Neural progenitor cell (in vitro differentiated cells): ENCODE measurements at regions not wholly inside any gene's neighbourhood (a gene's known extent, or its start where the extent isn't known, plus 50 kb on each side); places are given as distances from the start of the nearest gene placed in this dataset.

Experiments
- DNase-seq: peaks from one replicate; pipeline ENCODE4 v3.0.0-alpha.2; 2016; ENCODE audit warnings: low spot score
- H2AFZ ChIP-seq: fragments of 200-600 bp; sonication (generic); replicated peaks from 2 replicates; pipeline ENCODE4 v1.6.1; 2016; ENCODE audit warnings: antibody characterized with exemption
- H3F3A ChIP-seq: fragments of 200-600 bp; sonication (generic); 2 replicates; pipeline ENCODE4 v1.6.1; 2016; ENCODE audit warnings: antibody characterized with exemption, low read depth
- H3K27ac ChIP-seq: fragments of 200-600 bp; sonication (generic); 2 replicates; pipeline ENCODE4 v1.5.1; 2016; ENCODE audit warnings: mild to moderate bottlenecking
- H3K27me3 ChIP-seq: fragments of 200-600 bp; sonication (generic); 2 replicates; pipeline ENCODE4 v1.6.1; 2016; ENCODE audit warnings: mild to moderate bottlenecking, moderate library complexity
- H3K36me3 ChIP-seq: fragments of 200-600 bp; sonication (generic); 2 replicates; pipeline ENCODE4 v1.5.1; 2016
- H3K4me1 ChIP-seq: fragments of 200-600 bp; sonication (generic); 2 replicates; pipeline ENCODE4 v1.6.1; 2016; ENCODE audit warnings: mixed run types
- H3K4me2 ChIP-seq: fragments of 200-600 bp; sonication (generic); 2 replicates; pipeline ENCODE4 v1.6.1; 2016
- H3K4me3 ChIP-seq: fragments of 200-600 bp; sonication (generic); 2 replicates; pipeline ENCODE4 v1.5.1; 2016
- H3K79me2 ChIP-seq: fragments of 200-600 bp; sonication (generic); 2 replicates; pipeline ENCODE4 v1.6.1; 2016; ENCODE audit warnings: low read depth
- H3K9ac ChIP-seq: fragments of 200-600 bp; sonication (generic); 2 replicates; pipeline ENCODE4 v1.6.1; 2016
- H3K9me3 ChIP-seq: fragments of 200-600 bp; sonication (generic); 2 replicates; pipeline ENCODE4 v1.5.1; 2016; ENCODE audit warnings: low read depth
- H4K20me1 ChIP-seq: fragments of 200-600 bp; sonication (generic); 2 replicates; pipeline ENCODE4 v1.6.1; 2016; ENCODE audit warnings: low read depth
- H3K27ac Mint-ChIP-seq: 3 replicates; pipeline ENCODE4 v1.8.0; 2021; ENCODE audit warnings: mixed read lengths
- H3K27me3 Mint-ChIP-seq: 2 replicates; pipeline ENCODE4 v1.8.0; 2022; ENCODE audit warnings: low read depth, mild to moderate bottlenecking, inconsistent platforms, moderate library complexity, mixed read lengths; ENCODE audit not compliant: insufficient read depth
- H3K36me3 Mint-ChIP-seq: 3 replicates; pipeline ENCODE4 v1.8.0; 2021; ENCODE audit warnings: mixed read lengths
- H3K4me1 Mint-ChIP-seq: 3 replicates; pipeline ENCODE4 v1.8.0; 2021; ENCODE audit warnings: mixed read lengths
- H3K4me3 Mint-ChIP-seq: 3 replicates; pipeline ENCODE4 v1.8.0; 2021; ENCODE audit warnings: mild to moderate bottlenecking, moderate library complexity, mixed read lengths
- H3K9me3 Mint-ChIP-seq: 3 replicates; pipeline ENCODE4 v1.8.0; 2020; ENCODE audit warnings: mixed read lengths
- CTCF ChIP-seq: fragments of 200-600 bp; sonication (generic); IDR thresholded peaks from 2 replicates; pipeline ENCODE4 v1.5.1; 2017; ENCODE audit warnings: antibody characterized with exemption, mild to moderate bottlenecking
- EZH2 ChIP-seq: fragments of 200-600 bp; sonication (generic); IDR thresholded peaks from 2 replicates; pipeline ENCODE4 v1.6.1; 2017; ENCODE audit warnings: antibody characterized with exemption, mild to moderate bottlenecking, moderate library complexity
- EZH2phosphoT487 ChIP-seq: fragments of 200-600 bp; sonication (generic); IDR thresholded peaks from 2 replicates; pipeline ENCODE4 v1.6.1; 2017; ENCODE audit warnings: antibody characterized with exemption

GRCh38 chr7:17016402-17017010 is 134.7 kb upstream of the AGR3 start:
- Mint-ChIP-seq H3K4me3 (no peak overlapping the region), H3K9me3 (no peaks in the 10 kb centered on the region), H3K4me1 (no peaks in the 10 kb centered on the region), H3K27ac (no peak overlapping the region), H3K36me3 (peaks cover 2% of the 10 kb centered on the region), H3K27me3 (no peaks in the 10 kb centered on the region)
- H3K79me2 ChIP-seq: no peaks in the 10 kb centered on the region
- no peaks in the 10 kb centered on the region for H4K20me1 ChIP-seq
- H3K4me1 ChIP-seq: no peaks in the 10 kb centered on the region
- no peaks in the 10 kb centered on the region for H3K27me3 ChIP-seq
- DNase-seq: no peak
- H3K9me3 ChIP-seq: no peaks in the 10 kb centered on the region
- H3K27ac ChIP-seq: no peak overlapping the region
- H3K9ac ChIP-seq: no peak overlapping the region
- H3K4me3 ChIP-seq: no peak overlapping the region
- no peaks in the 10 kb centered on the region for H3F3A ChIP-seq
- no peaks in the 10 kb centered on the region for H3K36me3 ChIP-seq
- H3K4me2 ChIP-seq: no peak overlapping the region
- H2AFZ ChIP-seq: no peak overlapping the region
- TF ChIP-seq CTCF (no peak), EZH2 (no peak), EZH2phosphoT487 (no peak)

GRCh38 chr7:17019106-17019505 is 137.3 kb upstream of the AGR3 start:
- H3K4me3 Mint-ChIP-seq: no peak overlapping the region

GRCh38 chr7:17020250-17020649 is 138.5 kb upstream of the AGR3 start:
- TF ChIP-seq CTCF: no peak
- TF ChIP-seq EZH2phosphoT487: no peak
- no peaks in the 10 kb centered on the region for H3F3A ChIP-seq

More at GRCh38 chr7:17019106-17019505, 137.3 kb upstream of the AGR3 start:
- Histone ChIP-seq H3K4me3 (no peak overlapping the region), H3K27ac (no peak overlapping the region), H3K4me2 (no peak overlapping the region), H3K79me2 (no peaks in the 10 kb centered on the region), H2AFZ (no peak overlapping the region), H3F3A (no peaks in the 10 kb centered on the region), H3K4me1 (no peaks in the 10 kb centered on the region), H3K36me3 (no peaks in the 10 kb centered on the region), H3K9me3 (no peaks in the 10 kb centered on the region), H3K9ac (no peak overlapping the region), H3K27me3 (no peaks in the 10 kb centered on the region), H4K20me1 (no peaks in the 10 kb centered on the region)
- Mint-ChIP-seq H3K4me1 (no peaks in the 10 kb centered on the region), H3K27me3 (no peaks in the 10 kb centered on the region), H3K27ac (no peak overlapping the region), H3K9me3 (no peaks in the 10 kb centered on the region), H3K36me3 (no peaks in the 10 kb centered on the region)
- no peak for DNase-seq
- TF ChIP-seq EZH2 (no peak), CTCF (no peak)

More at GRCh38 chr7:17020250-17020649, 138.5 kb upstream of the AGR3 start:
- Histone ChIP-seq H3K4me1 (no peaks in the 10 kb centered on the region), H4K20me1 (no peaks in the 10 kb centered on the region), H3K27ac (no peak overlapping the region), H3K4me2 (no peak overlapping the region), H3K9ac (no peak overlapping the region), H3K9me3 (no peaks in the 10 kb centered on the region), H2AFZ (no peak overlapping the region), H3K36me3 (no peaks in the 10 kb centered on the region), H3K79me2 (no peaks in the 10 kb centered on the region), H3K4me3 (no peak overlapping the region), H3K27me3 (no peaks in the 10 kb centered on the region)
- no peaks in the 10 kb centered on the region for H3K27me3 Mint-ChIP-seq
- H3K27ac Mint-ChIP-seq: no peak overlapping the region
- H3K4me3 Mint-ChIP-seq: no peak overlapping the region
- H3K4me1 Mint-ChIP-seq: no peaks in the 10 kb centered on the region
- H3K36me3 Mint-ChIP-seq: no peaks in the 10 kb centered on the region
- no peak for DNase-seq
- H3K9me3 Mint-ChIP-seq: no peaks in the 10 kb centered on the region
